ENCODE measurements at regions not wholly inside any gene's neighbourhood (a gene's known extent, or its start where the extent isn't known, plus 50 kb on each side); places are given as distances from the start of the nearest gene placed in this dataset.
"Not testable (repeated sequence)": the region's sequence is repeated elsewhere in the genome, so short reads cannot be mapped to it uniquely, and the experiment has no call there.

DNA sequence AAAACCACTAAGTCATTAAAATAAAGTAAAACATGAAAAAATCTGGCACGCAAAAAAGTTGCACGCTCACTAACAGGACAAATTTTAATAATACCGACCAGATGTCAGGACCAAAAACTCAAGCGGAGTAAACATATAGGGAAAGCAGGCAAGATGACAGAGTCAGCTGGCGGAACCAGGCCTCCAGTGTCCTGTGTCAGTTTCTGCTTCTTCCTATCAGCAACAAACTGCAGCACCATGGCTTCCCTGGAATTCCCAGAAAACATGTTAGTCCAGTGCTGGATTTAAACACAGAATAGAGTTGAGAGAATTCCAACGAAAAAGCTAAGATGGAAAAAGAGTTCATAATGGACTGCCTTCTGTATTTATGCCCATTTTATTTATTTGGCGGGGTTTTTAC is 169.1 kb upstream of the ARHGEF26 start:
- no peak for DNase-seq

DNA sequence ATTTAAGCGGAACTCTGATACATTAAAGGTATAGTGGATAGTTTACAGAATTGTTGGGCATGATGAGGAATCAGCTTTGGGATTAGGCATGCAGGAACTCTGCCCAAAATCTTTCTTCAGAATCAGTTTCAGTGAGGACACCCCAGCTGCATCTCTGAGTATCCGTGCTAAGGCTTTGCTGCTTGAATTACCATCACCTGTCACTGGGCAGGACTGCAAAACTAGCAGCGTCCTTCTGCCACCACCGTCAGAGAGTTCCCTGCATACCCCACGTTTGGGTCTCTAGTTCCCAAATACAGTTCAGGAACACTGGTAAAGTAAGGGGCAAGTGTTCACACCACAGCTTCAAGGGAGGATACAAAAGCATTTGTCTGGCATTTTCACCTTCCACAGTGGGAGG is 164.6 kb upstream of the ARHGEF26 start:
- no peak for DNase-seq

DNA sequence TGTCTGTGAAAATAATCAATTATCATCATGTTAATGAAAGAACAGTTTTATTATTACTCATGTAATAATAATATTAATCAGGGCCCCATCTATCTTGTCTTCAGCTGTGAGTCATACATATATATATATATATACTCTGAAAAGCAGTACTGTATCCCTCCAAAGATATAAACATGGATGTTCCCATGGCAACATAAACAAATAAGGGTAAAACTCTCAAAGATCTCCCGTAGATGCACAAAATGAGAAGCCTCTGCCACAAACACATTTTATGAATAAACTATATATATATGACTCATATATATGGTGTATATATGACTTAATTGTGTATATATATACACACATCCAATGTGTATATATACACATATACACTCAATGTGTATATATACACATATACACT is 163.8 kb upstream of the ARHGEF26 start:
- DNase-seq = no peak

DNA sequence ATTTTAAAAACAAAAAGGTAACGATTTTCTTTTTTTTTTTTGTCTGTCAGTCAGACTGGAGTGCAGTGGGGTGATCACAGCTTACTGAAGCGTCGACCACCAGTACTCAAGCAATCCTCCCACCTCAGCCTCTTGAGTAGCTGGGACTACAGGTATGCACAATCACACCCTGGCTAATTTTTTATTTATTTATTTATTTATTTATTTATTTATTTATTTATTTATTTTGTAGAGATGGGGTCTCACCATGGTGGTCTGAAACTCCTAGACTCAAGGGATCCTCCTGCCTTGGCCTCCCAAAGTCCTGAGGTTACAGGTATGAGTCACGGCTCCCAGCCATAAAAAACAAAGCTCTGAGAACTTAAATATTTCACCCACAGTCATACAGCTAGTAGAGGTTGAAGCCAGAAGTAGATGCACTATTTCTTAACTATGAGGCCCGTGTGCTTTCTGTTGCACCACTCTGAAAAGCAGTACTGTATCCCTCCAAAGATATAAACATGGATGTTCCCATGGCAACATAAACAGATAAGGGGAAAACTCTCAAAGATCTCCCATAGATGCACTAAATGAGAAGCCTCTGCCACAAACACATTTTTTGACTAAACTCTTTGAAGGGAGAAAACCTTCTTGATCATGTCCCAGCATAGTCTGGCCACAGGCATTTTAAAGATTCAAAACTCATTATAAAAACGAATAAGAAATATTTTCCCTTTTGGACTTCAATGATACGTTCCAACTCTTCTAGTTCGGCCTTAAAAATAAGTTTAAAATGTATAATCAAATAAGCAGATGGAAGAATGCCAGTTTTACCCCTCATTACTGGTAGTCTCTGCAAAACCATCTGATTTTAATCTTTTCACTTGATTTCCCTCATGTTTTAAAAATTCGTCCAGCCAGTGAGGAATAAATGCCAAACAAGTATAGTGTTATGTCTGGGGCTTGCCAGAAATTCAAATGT is 162.3 kb upstream of the ARHGEF26 start:
- no peak for DNase-seq

DNA sequence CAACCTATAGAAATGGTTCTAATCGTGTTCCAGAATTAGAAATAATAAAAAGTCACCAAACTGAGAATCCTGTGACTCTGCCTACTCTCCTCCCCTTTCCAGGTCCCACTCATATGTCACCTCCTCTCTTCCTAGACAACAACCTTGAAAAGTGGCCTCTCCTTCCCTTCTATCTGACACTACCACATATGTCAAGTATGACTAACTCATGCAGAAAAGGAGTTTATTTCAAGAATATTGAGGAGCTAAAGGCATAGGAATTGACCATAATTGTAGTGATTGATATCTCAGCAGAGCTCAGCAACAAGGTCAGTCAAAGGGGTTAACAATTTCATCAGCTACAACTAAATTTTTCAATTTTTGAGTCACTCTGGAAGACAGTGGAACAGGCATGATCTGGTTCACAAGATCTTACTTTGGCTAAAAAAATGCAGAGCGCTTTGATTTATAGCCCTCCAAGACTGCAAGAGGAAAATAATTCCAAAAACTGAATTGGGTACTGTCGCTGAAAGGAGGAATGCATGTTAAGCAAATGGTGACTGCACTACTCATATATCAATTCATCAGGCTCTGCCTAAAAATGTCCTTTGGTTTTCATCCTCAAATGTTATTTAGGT is 160.6 kb upstream of the ARHGEF26 start:
- no peak for DNase-seq

GRCh38 chr3:153961494-153961893 is 159.7 kb upstream of the ARHGEF26 start:
- no peak for DNase-seq

GRCh38 chr3:153963012-153963411 is 158.2 kb upstream of the ARHGEF26 start:
- no peak for DNase-seq

GRCh38 chr3:153967260-153967659 is 153.9 kb upstream of the ARHGEF26 start:
- DNase-seq = no peak

DNA sequence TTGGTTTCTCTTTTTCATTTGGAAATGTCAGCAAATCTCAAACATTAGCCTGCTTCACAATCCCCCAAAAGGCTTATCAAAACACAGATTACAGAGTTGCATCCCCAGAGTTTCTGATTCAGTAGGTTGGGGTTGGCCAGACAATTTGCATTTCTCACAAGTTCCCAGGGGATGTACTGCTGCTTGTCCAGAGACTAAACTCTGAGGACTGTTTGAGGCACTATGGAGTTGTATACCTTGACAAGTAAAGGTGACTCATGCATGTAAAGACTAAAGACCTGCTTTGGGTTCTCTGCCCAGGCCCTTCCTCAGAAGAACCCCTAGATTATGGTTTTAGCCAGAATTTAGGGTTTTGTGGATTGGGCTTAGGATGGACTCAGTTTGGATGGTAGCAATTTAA is 151.1 kb upstream of the ARHGEF26 start:
- no peak for DNase-seq

DNA sequence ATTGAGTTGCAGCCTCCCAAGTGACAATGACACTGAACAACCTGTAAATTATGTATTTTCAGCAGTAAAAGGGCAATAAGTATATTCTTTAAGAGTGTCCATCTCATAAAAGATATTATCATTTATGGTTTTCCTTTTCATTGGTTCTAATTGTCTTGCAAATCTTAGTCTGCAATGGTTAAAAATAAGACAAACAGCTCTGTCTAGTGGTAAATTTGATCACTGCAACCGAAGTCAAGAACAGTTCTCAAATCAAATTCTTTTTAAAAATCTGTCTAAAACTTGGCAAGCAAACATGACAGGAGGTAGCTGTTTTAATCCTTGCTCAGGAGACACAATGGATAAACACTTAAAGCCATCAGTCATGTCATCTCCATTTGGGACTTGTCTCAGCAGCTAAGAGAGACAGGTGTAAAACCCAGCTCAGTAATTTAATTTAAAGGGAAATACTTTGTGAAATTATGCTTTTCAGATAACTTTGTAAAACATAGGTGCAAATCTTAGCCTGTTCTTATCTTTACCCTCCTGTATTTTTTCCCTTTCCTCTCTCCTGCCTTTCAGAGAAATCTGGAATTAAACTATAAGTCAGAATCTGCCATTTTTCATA is 150.3 kb upstream of the ARHGEF26 start:
- no peak for DNase-seq

DNA sequence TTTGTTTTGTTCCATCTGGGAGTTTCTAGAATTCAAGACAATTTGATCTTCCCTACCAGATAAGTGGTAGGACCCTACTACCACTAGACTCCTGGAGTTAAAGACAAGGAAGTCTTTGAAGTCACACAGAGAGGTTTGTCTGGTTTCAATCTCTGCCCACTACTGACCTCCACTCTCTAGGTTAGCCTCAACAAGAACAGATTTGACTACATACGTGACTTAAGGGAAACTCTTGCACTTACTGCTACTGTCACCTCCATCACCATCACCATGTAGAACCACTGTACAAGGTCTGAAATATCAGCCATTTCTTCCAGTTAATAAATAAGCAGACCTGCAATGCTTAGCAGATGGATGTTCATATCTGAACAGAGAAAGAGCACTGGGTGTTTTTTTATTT is 148.3 kb upstream of the ARHGEF26 start:
- DNase-seq = no peak

GRCh38 chr3:153973722-153974265 is 147.4 kb upstream of the ARHGEF26 start:
- no peak for DNase-seq

DNA sequence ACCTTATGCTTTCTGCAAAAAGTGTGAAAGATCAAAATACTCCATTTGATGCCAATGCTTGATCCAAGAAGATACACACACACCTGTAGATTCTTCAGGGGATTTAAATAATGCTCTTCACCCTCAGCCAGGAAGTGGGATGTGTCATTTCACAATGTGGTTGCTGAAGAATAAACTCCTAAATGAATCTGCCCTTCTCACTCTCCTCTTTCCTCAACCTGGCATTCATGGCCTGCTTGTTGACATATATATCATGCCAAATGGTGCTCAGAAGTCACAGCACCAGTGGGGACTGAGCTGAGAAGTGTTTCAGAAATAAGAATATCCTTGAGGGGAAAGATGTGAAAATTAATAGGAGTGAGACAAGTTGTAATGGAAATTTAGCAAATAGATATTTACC is 146.6 kb upstream of the ARHGEF26 start:
- DNase-seq = no peak

DNA sequence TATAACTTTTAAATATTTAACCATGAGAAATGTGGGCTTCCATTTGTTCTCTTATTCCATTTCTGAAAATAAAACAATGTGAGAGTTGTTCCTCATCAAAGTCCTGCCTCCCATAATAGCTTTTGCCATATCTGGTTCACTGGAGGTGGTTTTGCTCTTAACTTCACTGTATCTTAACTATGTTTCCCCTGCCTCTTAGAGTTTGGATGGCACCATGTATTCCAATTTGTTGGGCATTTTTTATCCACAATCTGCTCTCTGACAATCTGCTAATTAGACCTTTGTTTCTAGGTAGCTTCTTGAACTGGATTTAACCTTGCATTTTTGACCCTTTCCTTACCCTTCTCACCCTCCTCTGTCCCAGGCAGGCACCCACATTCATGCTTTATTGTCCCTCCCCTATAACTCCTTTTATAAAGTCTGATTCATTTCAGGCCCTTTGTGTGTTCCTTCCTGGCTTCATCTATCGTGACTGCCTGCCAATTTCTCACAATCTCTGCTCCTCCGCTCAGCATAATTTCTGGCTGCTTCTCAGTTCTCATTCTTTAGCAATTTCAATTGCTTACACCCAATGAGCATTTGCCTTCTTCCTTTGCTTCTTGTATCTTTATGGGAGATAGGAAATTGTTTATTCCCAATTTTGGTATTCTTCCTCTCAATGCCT is 144.2 kb upstream of the ARHGEF26 start:
- no peak for DNase-seq

DNA sequence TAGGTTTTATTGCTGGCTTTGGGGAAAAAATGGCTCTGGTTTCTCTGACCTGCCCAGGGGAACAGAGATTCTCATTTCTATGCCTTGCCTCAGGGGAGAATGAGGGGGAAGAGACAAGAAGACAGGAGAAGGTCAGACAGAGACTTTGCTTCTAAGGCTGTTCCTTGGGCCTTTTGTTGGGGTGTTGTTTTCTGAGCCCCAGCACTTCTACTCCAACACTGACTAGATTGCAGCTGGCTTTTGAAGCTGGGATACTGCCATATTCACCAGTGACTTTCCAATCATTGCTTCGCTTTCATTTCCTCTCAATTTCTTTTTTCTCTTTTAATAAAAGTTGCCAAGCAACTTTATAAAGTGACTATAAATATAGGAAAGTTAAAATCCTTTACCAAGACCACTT is 143.2 kb upstream of the ARHGEF26 start:
- no peak for DNase-seq

DNA sequence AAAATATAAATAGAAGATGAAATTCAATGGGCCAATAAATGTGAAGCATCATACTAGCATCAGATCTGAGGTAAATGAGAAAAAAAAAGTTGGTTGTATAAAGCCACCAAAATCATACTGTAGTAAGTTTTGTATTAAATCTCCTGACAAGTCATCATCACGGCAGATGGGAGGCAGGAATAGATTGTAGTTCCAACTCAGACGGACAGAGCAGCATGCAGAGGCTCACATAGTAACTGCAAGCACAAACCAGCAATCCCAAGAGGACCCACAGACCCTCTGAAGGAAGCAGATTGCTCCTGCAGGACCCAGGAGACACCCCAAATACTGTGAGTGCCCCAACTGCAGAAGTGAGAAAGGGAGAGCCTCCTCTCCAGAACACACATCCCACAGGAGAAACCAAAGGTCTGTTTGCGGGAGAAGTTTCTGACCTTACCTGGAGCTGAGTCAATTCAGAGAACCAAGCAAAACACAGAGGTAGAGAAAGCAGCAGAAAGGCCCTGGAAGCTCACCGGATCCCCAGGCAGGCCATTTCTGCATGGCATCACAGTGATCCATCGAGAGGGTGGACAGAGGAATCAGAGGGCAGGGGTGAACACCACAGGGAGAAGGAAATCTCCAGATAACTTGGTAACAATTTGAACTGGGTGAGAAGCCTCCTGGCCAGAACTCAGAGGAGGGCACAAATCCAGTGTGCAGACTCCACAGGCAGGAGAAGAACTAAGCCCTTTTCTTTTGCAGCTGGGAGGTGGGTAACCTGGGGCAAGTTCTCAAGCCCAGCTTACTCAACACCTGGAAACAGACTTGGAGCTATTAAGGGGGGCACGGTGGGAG is 141.6 kb upstream of the ARHGEF26 start:
- DNase-seq = no peak

GRCh38 chr3:153980252-153980590 is 141.0 kb upstream of the ARHGEF26 start:
- DNase-seq = no peak

- not testable (repeated sequence) for DNase-seq
Measured at GRCh38 chr3:153997364-153997763, 123.8 kb upstream of the ARHGEF26 start.

GRCh38 chr3:154003649-154004048 is 117.5 kb upstream of the ARHGEF26 start:
- DNase-seq = no peak

DNA sequence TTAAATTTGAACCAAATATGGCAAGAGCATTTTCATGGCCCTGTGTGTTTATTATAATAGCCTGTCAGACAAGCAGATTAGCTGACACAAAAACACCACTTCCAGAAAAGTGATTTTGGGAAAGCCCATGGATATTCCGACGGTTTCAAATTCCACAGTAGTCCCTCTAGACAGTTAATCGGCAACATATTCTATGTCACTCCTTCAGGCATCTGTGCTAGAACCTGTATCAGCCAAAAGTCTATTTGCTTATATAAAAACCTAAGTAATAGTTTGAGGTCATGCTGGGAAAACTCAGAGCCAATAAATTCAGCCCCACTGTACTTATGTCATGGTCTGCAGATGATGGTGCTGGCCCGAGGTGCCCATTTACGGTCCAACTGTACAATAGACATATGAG is 110.2 kb upstream of the ARHGEF26 start:
- no peak for DNase-seq

DNA sequence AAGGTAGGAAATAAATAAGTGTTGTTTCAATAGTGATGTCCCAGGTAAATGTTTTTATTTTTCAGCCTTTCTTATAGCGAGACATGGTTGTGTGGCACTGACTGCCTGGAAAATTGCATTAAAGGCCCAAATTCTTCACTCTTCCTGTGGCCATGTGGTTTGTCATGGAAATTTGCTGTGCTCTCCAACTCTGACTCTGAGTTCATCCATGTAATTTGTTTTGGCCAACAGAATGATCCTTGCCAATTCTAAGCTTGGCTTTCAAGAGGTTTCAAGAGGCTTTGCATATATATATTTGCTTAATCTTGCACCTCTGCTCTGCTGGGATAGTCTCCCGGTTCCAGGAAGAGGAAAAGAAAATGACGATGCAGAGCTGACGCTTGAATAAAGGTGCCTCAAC is 107.5 kb upstream of the ARHGEF26 start:
- DNase-seq = no peak

GRCh38 chr3:154015307-154015706 is 105.9 kb upstream of the ARHGEF26 start:
- DNase-seq = no peak

All from retina (tissue), 1 donor.